HCT116 (cell line): ENCODE measurements at regions not wholly inside any gene's neighbourhood (a gene's known extent, or its start where the extent isn't known, plus 50 kb on each side); places are given as distances from the start of the nearest gene placed in this dataset.

Experiments used
- ATAC-seq: fragments of 200-7000 bp; cut with Tn5 transposase; 2 replicates; pipeline ENCODE4 v1.9.1; 2020; ENCODE audit warnings: mild to moderate bottlenecking, moderate library complexity
- BruUV-seq: library from RNA; stranded (reverse); fragments of 400-500 nt; replicated peaks from 2 replicates; lab custom pipeline; 2021; lab: Mats Ljungman, UMichigan
- CTCF ChIA-PET: fragments of 300-600 bp; sonication (Branson Sonifier 250); formaldehyde crosslinking; loops from one replicate; lab custom pipeline; 2021; ENCODE audit warnings: antibody characterized with exemption; lab: Charles Lee
- POLR2A ChIA-PET: fragments of 300-600, 350-600 bp; sonication (Branson Sonifier 250); formaldehyde crosslinking; loops from one replicate; lab custom pipeline; 2021; ENCODE audit warnings: antibody characterized with exemption; lab: Charles Lee
- RAD21 ChIA-PET, 2 experiments: fragments of 300-600 bp; sonication (Branson Sonifier 250); formaldehyde crosslinking; loops; one replicate each; lab custom pipeline; 2023; ENCODE audit warnings: low total read pairs in 2 of 2; ENCODE audit not compliant: uncharacterized antibody in 2 of 2, unreplicated experiment in 2 of 2, low non-redundant PET in 1 of 2; lab: Charles Lee
- DNase-seq: peaks from one replicate; pipeline ENCODE4 v3.0.0-alpha.2; 2010; ENCODE audit warnings: low read depth, low spot score
- H2AFZ ChIP-seq: fragments of 200-600 bp; shearing (Covaris generic), sonication (generic); 2 replicates; pipeline ENCODE4 v1.6.1; 2017; ENCODE audit warnings: low read depth, mixed run types, mixed read lengths, antibody characterized with exemption, low read length; ENCODE audit not compliant: poor library complexity, severe bottlenecking
- H3K27ac ChIP-seq: 2 replicates; pipeline ENCODE4 v1.5.1; 2012; ENCODE audit warnings: low read depth, low read length
- H3K27me3 ChIP-seq: fragments of 200-600 bp; sonication (generic); 2 replicates; pipeline ENCODE4 v1.6.1; 2016; ENCODE audit warnings: mixed run types, low read length, mixed read lengths; ENCODE audit not compliant: insufficient read depth
- H3K36me3 ChIP-seq, 2 experiments: fragments of 200-500 bp in 1 of 2; fragments of 200-600 bp in 1 of 2; sonication (Bioruptor generic) in 1 of 2; sonication (generic) in 1 of 2; 2 replicates each; pipeline versions ENCODE4 v1.5.1 to v1.6.1; 2014 to 2016; ENCODE audit warnings: low read length in 2 of 2, inconsistent platforms in 1 of 2, mixed read lengths in 1 of 2, mixed run types in 1 of 2; ENCODE audit not compliant: insufficient read depth in 2 of 2, control insufficient read depth in 1 of 2
- H3K4me1 ChIP-seq, 2 experiments: fragments of 200-600 bp in 1 of 2; sonication (generic) in 1 of 2; 2 replicates each; pipeline versions ENCODE4 v1.5.1 to v1.6.1; 2012 to 2017; ENCODE audit warnings: low read length in 2 of 2, inconsistent platforms in 1 of 2, mild to moderate bottlenecking in 1 of 2, mixed read lengths in 1 of 2, mixed run types in 1 of 2, moderate library complexity in 1 of 2; ENCODE audit not compliant: insufficient read depth in 2 of 2, control insufficient read depth in 1 of 2
- H3K4me2 ChIP-seq: fragments of 200-600 bp; sonication (generic); 2 replicates; pipeline ENCODE4 v1.6.1; 2017; ENCODE audit warnings: mixed run types, low read length, mixed read lengths
- H3K4me3 ChIP-seq, 2 experiments: fragments of 200-600 bp in 1 of 2; sonication (generic) in 1 of 2; replicated peaks in 1 of 2; 2 replicates each; pipeline ENCODE4 v1.5.1; 2011 to 2016; ENCODE audit warnings: low read length in 2 of 2, control low read depth in 1 of 2, low read depth in 1 of 2, mild to moderate bottlenecking in 1 of 2, mixed read lengths in 1 of 2, mixed run types in 1 of 2
- H3K79me2 ChIP-seq: fragments of 200-600 bp; sonication (generic); 2 replicates; pipeline ENCODE4 v1.6.1; 2017; ENCODE audit warnings: mild to moderate bottlenecking, mixed run types, low read length, moderate library complexity, mixed read lengths; ENCODE audit not compliant: insufficient read depth
- H3K9ac ChIP-seq: fragments of 200-600 bp; sonication (generic); 2 replicates; pipeline ENCODE4 v1.6.1; 2016; ENCODE audit warnings: low read length, mixed read lengths
- H3K9me2 ChIP-seq: fragments of 200-600 bp; sonication (generic), shearing (Covaris generic); 2 replicates; pipeline ENCODE4 v1.6.1; 2017; ENCODE audit warnings: mixed run types, mild to moderate bottlenecking, moderate library complexity; ENCODE audit not compliant: insufficient read depth
- H3K9me3 ChIP-seq, 2 experiments: fragments of 200-500 bp in 1 of 2; fragments of 200-600 bp in 1 of 2; sonication (Bioruptor generic) in 1 of 2; sonication (generic) in 1 of 2; 2 replicates each; pipeline ENCODE4 v1.6.1; 2014 to 2017; ENCODE audit warnings: low read length in 2 of 2, mixed read lengths in 2 of 2, inconsistent platforms in 1 of 2, low read depth in 1 of 2, mild to moderate bottlenecking in 1 of 2, mixed run types in 1 of 2, moderate library complexity in 1 of 2; ENCODE audit not compliant: control insufficient read depth in 1 of 2, insufficient read depth in 1 of 2
- H4K20me1 ChIP-seq: fragments of 200-600 bp; sonication (generic), shearing (Covaris generic); 2 replicates; pipeline ENCODE4 v1.6.1; 2017; ENCODE audit warnings: mixed run types, mild to moderate bottlenecking, moderate library complexity; ENCODE audit not compliant: insufficient read depth
- CEBPB ChIP-seq: IDR thresholded peaks from 2 replicates; pipeline ENCODE4 v1.6.1; 2012; ENCODE audit warnings: low read depth
- EZH2 ChIP-seq: fragments of 200-600 bp; sonication (generic); IDR thresholded peaks from 2 replicates; pipeline ENCODE4 v1.6.1; 2017; ENCODE audit warnings: antibody characterized with exemption, mixed run types
- FOSL1 ChIP-seq: IDR thresholded peaks from 2 replicates; pipeline ENCODE4 v1.6.1; 2012; ENCODE audit warnings: low read depth
- RAD21 ChIP-seq: IDR thresholded peaks from 2 replicates; pipeline ENCODE4 v1.6.1; 2012; ENCODE audit warnings: low read depth, mild to moderate bottlenecking
- SIN3A ChIP-seq: IDR thresholded peaks from 2 replicates; pipeline ENCODE4 v1.6.1; 2012; ENCODE audit warnings: low read depth
- ZNF274 ChIP-seq: fragments of 200-500 bp; sonication (Bioruptor generic); IDR thresholded peaks from 2 replicates; pipeline ENCODE4 v1.6.1; 2014; ENCODE audit warnings: mild to moderate bottlenecking, low read depth, low read length, inconsistent platforms
- intact Hi-C: fragments of 100-400 bp; cut with micrococcal nuclease; formaldehyde crosslinking; loops from 2 replicates; pipeline ENCODE4 v1.10.0; 2022
- TF ChIP-seq, protein P1 (sequence below): IDR thresholded peaks from 2 replicates; pipeline ENCODE4 v1.6.1; 2012
- TF ChIP-seq, protein P2 (sequence below): IDR thresholded peaks from 2 replicates; pipeline ENCODE4 v1.6.1; 2012; ENCODE audit warnings: low read depth
- TF ChIP-seq, protein P3 (sequence below): IDR thresholded peaks from 2 replicates; pipeline ENCODE4 v1.6.1; 2011; ENCODE audit warnings: mild to moderate bottlenecking, low read length, moderate library complexity; ENCODE audit not compliant: insufficient replicate concordance; ENCODE audit errors: extremely low read depth

DNA sequence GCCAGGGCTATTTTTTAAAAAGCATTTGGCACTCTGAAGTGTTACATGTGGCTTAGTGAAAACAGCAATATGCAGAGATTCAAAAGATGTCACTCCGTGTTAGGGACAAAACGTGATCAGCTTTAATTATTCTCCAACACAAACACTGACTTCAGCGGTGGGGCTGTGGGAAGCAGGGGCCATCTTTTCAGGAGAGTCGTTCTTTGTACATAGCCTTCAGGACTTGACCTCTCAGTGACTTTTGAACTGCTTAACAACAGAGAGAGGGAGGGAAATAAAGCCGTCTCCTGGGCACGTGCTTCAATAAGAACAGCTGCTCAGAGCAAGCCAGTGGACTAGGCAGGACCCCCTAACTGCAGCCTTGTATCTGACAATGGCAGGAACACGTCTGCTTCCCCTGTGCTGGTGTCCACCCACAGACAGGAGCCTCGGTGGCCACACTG, 95.0 kb upstream of the HDAC4 start:
- TF ChIP-seq RAD21: no peak
- TF ChIP-seq, protein P1, sequence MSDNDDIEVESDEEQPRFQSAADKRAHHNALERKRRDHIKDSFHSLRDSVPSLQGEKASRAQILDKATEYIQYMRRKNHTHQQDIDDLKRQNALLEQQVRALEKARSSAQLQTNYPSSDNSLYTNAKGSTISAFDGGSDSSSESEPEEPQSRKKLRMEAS: no peak
- TF ChIP-seq FOSL1: no peak
- TF ChIP-seq ZNF274: no peak
- no peak for TF ChIP-seq EZH2
- no peak for TF ChIP-seq SIN3A
- no peak overlapping the region for H2AFZ ChIP-seq
- no peaks in the 10 kb centered on the region for H3K36me3 ChIP-seq
- DNase-seq: no peak
- no peak for ATAC-seq
- intact Hi-C loops: no loop called here
- H3K9me3 ChIP-seq: no peaks in the 10 kb centered on the region
- H3K4me2 ChIP-seq: no peak overlapping the region
- no peaks in the 10 kb centered on the region for H3K79me2 ChIP-seq
- CTCF ChIA-PET: no interaction called here
- BruUV-seq: no TSS peak
- H3K27ac ChIP-seq: no peak overlapping the region
- H3K9ac ChIP-seq: no peak overlapping the region
- POLR2A ChIA-PET: no interaction called here
- H3K4me1 ChIP-seq: no peaks in the 10 kb centered on the region
- RAD21 ChIA-PET: no interaction called here
- H4K20me1 ChIP-seq: no peaks in the 10 kb centered on the region
- no peaks in the 10 kb centered on the region; the same call in 1 of the 2 replicates for H3K27me3 ChIP-seq
- no peak overlapping the region for H3K4me3 ChIP-seq
- no peaks in the 10 kb centered on the region for H3K9me2 ChIP-seq

DNA sequence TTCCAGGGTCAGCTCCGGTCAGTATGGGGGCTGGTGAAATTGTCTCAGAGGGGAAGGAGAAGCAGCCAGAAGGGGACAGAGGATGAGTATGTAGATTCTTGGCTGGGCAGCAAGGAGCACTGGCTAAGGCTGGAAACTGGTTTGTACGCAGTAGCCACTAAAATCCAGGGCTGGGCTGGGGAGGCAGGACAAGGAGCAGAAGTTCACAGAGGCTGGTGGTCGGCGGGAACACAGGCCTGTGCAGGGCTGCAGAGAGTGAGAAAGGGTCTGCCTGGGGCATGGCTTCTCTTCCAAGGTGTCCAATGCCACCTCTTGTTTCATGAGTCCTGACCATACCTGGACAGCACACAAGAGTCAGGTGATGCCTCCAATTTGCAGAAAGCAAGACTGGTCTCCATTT, 94.4 kb upstream of the HDAC4 start:
- DNase-seq (no peak), ATAC-seq (no peak)
- Histone ChIP-seq H3K79me2 (no peaks in the 10 kb centered on the region), H3K36me3 (no peaks in the 10 kb centered on the region), H3K27me3 (peaks cover 3% of the 10 kb centered on the region; the same call in 1 of the 2 replicates), H2AFZ (no peak overlapping the region), H3K27ac (no peak overlapping the region), H3K4me2 (no peak overlapping the region), H3K4me1 (no peaks in the 10 kb centered on the region), H3K9me2 (no peaks in the 10 kb centered on the region), H3K9me3 (no peaks in the 10 kb centered on the region), H3K9ac (no peak overlapping the region), H4K20me1 (no peaks in the 10 kb centered on the region), H3K4me3 (no peak overlapping the region)
- POLR2A ChIA-PET: no interaction called here
- no TSS peak for BruUV-seq
- intact Hi-C loops: no loop called here
- RAD21 ChIA-PET: no interaction called here
- TF ChIP-seq, protein P2, sequence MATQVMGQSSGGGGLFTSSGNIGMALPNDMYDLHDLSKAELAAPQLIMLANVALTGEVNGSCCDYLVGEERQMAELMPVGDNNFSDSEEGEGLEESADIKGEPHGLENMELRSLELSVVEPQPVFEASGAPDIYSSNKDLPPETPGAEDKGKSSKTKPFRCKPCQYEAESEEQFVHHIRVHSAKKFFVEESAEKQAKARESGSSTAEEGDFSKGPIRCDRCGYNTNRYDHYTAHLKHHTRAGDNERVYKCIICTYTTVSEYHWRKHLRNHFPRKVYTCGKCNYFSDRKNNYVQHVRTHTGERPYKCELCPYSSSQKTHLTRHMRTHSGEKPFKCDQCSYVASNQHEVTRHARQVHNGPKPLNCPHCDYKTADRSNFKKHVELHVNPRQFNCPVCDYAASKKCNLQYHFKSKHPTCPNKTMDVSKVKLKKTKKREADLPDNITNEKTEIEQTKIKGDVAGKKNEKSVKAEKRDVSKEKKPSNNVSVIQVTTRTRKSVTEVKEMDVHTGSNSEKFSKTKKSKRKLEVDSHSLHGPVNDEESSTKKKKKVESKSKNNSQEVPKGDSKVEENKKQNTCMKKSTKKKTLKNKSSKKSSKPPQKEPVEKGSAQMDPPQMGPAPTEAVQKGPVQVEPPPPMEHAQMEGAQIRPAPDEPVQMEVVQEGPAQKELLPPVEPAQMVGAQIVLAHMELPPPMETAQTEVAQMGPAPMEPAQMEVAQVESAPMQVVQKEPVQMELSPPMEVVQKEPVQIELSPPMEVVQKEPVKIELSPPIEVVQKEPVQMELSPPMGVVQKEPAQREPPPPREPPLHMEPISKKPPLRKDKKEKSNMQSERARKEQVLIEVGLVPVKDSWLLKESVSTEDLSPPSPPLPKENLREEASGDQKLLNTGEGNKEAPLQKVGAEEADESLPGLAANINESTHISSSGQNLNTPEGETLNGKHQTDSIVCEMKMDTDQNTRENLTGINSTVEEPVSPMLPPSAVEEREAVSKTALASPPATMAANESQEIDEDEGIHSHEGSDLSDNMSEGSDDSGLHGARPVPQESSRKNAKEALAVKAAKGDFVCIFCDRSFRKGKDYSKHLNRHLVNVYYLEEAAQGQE: no peak
- TF ChIP-seq CEBPB: no peak
- TF ChIP-seq, protein P3, sequence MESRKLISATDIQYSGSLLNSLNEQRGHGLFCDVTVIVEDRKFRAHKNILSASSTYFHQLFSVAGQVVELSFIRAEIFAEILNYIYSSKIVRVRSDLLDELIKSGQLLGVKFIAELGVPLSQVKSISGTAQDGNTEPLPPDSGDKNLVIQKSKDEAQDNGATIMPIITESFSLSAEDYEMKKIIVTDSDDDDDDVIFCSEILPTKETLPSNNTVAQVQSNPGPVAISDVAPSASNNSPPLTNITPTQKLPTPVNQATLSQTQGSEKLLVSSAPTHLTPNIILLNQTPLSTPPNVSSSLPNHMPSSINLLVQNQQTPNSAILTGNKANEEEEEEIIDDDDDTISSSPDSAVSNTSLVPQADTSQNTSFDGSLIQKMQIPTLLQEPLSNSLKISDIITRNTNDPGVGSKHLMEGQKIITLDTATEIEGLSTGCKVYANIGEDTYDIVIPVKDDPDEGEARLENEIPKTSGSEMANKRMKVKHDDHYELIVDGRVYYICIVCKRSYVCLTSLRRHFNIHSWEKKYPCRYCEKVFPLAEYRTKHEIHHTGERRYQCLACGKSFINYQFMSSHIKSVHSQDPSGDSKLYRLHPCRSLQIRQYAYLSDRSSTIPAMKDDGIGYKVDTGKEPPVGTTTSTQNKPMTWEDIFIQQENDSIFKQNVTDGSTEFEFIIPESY: no peak
- CTCF ChIA-PET: no interaction called here
